H1 (cell line): ENCODE measurements at regions not wholly inside any gene's neighbourhood (a gene's known extent, or its start where the extent isn't known, plus 50 kb on each side); places are given as distances from the start of the nearest gene placed in this dataset.

Source experiments
- CTCF ChIA-PET: fragments of 300-600 bp; sonication (Branson Sonifier 250); formaldehyde crosslinking; loops from one replicate; lab custom pipeline; 2021; ENCODE audit not compliant: partially characterized antibody; lab: Charles Lee
- POLR2A ChIA-PET: fragments of 300-600 bp; sonication (Branson Sonifier 250); formaldehyde crosslinking; loops from one replicate; lab custom pipeline; 2021; ENCODE audit warnings: inconsistent platforms; ENCODE audit not compliant: partially characterized antibody; lab: Charles Lee
- DNase-seq, 2 experiments: peaks; one replicate each; pipeline versions ENCODE4 v3.0.0 to v3.0.0-alpha.2; 2010 to 2022; ENCODE audit warnings: low spot score in 2 of 2, low read depth in 1 of 2, mixed read lengths in 1 of 2
- FAIRE-seq: peaks from 2 replicates; lab custom pipeline; 2011; peaks lifted over from hg19 to GRCh38; lab: Jason Lieb, UNC
- H2AFZ ChIP-seq: 2 replicates; pipeline ENCODE4 v1.8.1; 2012; ENCODE audit warnings: low read length, inconsistent platforms
- H2AK5ac ChIP-seq: 2 replicates; pipeline ENCODE4 v1.6.1; 2013; ENCODE audit warnings: low read depth, low read length
- H2BK120ac ChIP-seq: replicated peaks from 2 replicates; pipeline ENCODE3; 2013; ENCODE audit warnings: low read depth, low read length, inconsistent platforms
- H2BK12ac ChIP-seq: 2 replicates; pipeline ENCODE4 v1.6.1; 2013; ENCODE audit warnings: low read depth, low read length
- H2BK15ac ChIP-seq: 2 replicates; pipeline ENCODE4 v1.6.1; 2013; ENCODE audit warnings: low read length
- H2BK20ac ChIP-seq: 2 replicates; pipeline ENCODE4 v1.6.1; 2013; ENCODE audit warnings: low read length
- H2BK5ac ChIP-seq: 2 replicates; pipeline ENCODE4 v1.6.1; 2013; ENCODE audit warnings: low read depth, low read length
- H3K14ac ChIP-seq: 2 replicates; pipeline ENCODE4 v1.6.1; 2013; ENCODE audit warnings: inconsistent platforms; ENCODE audit not compliant: insufficient read length
- H3K18ac ChIP-seq: 2 replicates; pipeline ENCODE4 v1.6.1; 2013; ENCODE audit warnings: low read length; ENCODE audit errors: extremely low read depth
- H3K23ac ChIP-seq: 2 replicates; pipeline ENCODE4 v1.6.1; 2013; ENCODE audit warnings: inconsistent platforms; ENCODE audit not compliant: insufficient read length
- H3K23me2 ChIP-seq: 2 replicates; pipeline ENCODE4 v1.6.1; 2013; ENCODE audit warnings: low read depth, low read length
- H3K27ac ChIP-seq: 2 replicates; pipeline ENCODE4 v1.6.1; 2011; ENCODE audit warnings: low read depth, low read length, inconsistent platforms
- H3K27me3 ChIP-seq, 4 experiments: replicated peaks in 1 of 4; 1 replicate in 1 of 4; 2 replicates in 3 of 4; pipeline versions ENCODE4 v1.6.1 to v1.8.1; 2011 to 2013; ENCODE audit warnings: low read length in 3 of 4, mild to moderate bottlenecking in 3 of 4, inconsistent platforms in 2 of 4, mixed read lengths in 2 of 4, moderate library complexity in 1 of 4; ENCODE audit not compliant: control insufficient read depth in 3 of 4, insufficient read depth in 3 of 4; ENCODE audit errors: extremely low read depth in 1 of 4
- H3K36me3 ChIP-seq, 4 experiments: 2 replicates each; pipeline versions ENCODE4 v1.6.1 to v1.8.1; 2011 to 2013; ENCODE audit warnings: mild to moderate bottlenecking in 4 of 4, low read length in 3 of 4, moderate library complexity in 2 of 4, control low read depth in 1 of 4, inconsistent platforms in 1 of 4; ENCODE audit not compliant: insufficient read depth in 4 of 4, control insufficient read depth in 2 of 4
- H3K4ac ChIP-seq: replicated peaks from 2 replicates; pipeline ENCODE3; 2013; ENCODE audit warnings: low read length, low read depth, mixed read lengths, inconsistent platforms; ENCODE audit not compliant: insufficient read length
- H3K4me1 ChIP-seq, 4 experiments: replicated peaks in 1 of 4; 1 replicate in 1 of 4; 2 replicates in 3 of 4; pipeline versions ENCODE4 v1.6.1 to v1.8.1; 2011 to 2013; ENCODE audit warnings: low read length in 3 of 4, inconsistent platforms in 2 of 4, mixed read lengths in 1 of 4; ENCODE audit not compliant: insufficient read depth in 4 of 4, control insufficient read depth in 3 of 4
- H3K4me2 ChIP-seq, 2 experiments: 2 replicates each; pipeline versions ENCODE4 v1.6.1 to v1.8.1; 2011 to 2013; ENCODE audit warnings: low read depth in 2 of 2, low read length in 2 of 2, control low read depth in 1 of 2, inconsistent platforms in 1 of 2, mild to moderate bottlenecking in 1 of 2; ENCODE audit not compliant: insufficient read depth in 1 of 2
- H3K4me3 ChIP-seq, 4 experiments: fragments of 200-600, 300-600 bp in 1 of 4; sonication (generic), shearing (Covaris generic), sonication (Bioruptor Twin) in 1 of 4; 2 replicates each; pipeline versions ENCODE4 v1.5.1 to v1.8.1; 2011 to 2016; ENCODE audit warnings: low read length in 4 of 4, low read depth in 3 of 4, control low read depth in 2 of 4, inconsistent platforms in 2 of 4, mild to moderate bottlenecking in 2 of 4, mixed read lengths in 1 of 4, moderate library complexity in 1 of 4; ENCODE audit not compliant: insufficient read depth in 2 of 4; ENCODE audit errors: extremely low read depth in 1 of 4
- H3K56ac ChIP-seq: replicated peaks from 2 replicates; pipeline ENCODE3; 2013; ENCODE audit warnings: low read depth, mild to moderate bottlenecking, mixed read lengths, low read length, inconsistent platforms; ENCODE audit not compliant: insufficient read length
- H3K79me1 ChIP-seq: 2 replicates; pipeline ENCODE4 v1.6.1; 2013; ENCODE audit warnings: low read depth, low read length, control low read depth
- H3K79me2 ChIP-seq, 2 experiments: 2 replicates each; pipeline versions ENCODE4 v1.6.1 to v1.8.1; 2012 to 2013; ENCODE audit warnings: low read length in 2 of 2, mild to moderate bottlenecking in 2 of 2, inconsistent platforms in 1 of 2; ENCODE audit not compliant: insufficient read depth in 2 of 2, control insufficient read depth in 1 of 2
- H3K9ac ChIP-seq, 4 experiments: replicated peaks in 1 of 4; 1 replicate in 1 of 4; 2 replicates in 3 of 4; pipeline versions ENCODE4 v1.6.1 to v1.8.1; 2011 to 2013; ENCODE audit warnings: low read depth in 3 of 4, low read length in 3 of 4, control low read depth in 2 of 4, mild to moderate bottlenecking in 2 of 4, moderate library complexity in 2 of 4, inconsistent platforms in 1 of 4; ENCODE audit errors: extremely low read depth in 1 of 4
- H3K9me3 ChIP-seq, 2 experiments: 2 replicates each; pipeline versions ENCODE4 v1.6.1 to v1.8.1; 2012 to 2013; ENCODE audit warnings: mild to moderate bottlenecking in 2 of 2, moderate library complexity in 2 of 2, control low read depth in 1 of 2, inconsistent platforms in 1 of 2, low read depth in 1 of 2, low read length in 1 of 2, mixed read lengths in 1 of 2; ENCODE audit not compliant: insufficient read depth in 2 of 2
- H4K20me1 ChIP-seq, 2 experiments: replicated peaks in 1 of 2; 2 replicates each; pipeline versions ENCODE3 to v1.8.1; 2011 to 2013; ENCODE audit warnings: inconsistent platforms in 2 of 2, low read length in 2 of 2, mild to moderate bottlenecking in 1 of 2; ENCODE audit not compliant: insufficient read depth in 2 of 2, control insufficient read depth in 1 of 2
- H4K5ac ChIP-seq: 2 replicates; pipeline ENCODE4 v1.6.1; 2013; ENCODE audit warnings: low read length, low read depth, mixed read lengths, inconsistent platforms; ENCODE audit not compliant: insufficient read length
- H4K8ac ChIP-seq: 2 replicates; pipeline ENCODE4 v1.8.0; 2013; ENCODE audit warnings: mild to moderate bottlenecking, moderate library complexity, low read length, inconsistent platforms; ENCODE audit not compliant: insufficient read depth; ENCODE audit errors: extremely low read depth
- H4K91ac ChIP-seq: replicated peaks from 2 replicates; pipeline ENCODE3; 2013; ENCODE audit warnings: low read length, mixed read lengths, inconsistent platforms; ENCODE audit not compliant: insufficient read length
- CEBPB ChIP-seq: IDR thresholded peaks from 2 replicates; pipeline ENCODE4 v1.6.1; 2012; ENCODE audit warnings: low read depth, low read length
- E2F6 ChIP-seq: IDR thresholded peaks from 2 replicates; pipeline ENCODE4 v1.6.1; 2012; ENCODE audit warnings: inconsistent platforms
- EP300 ChIP-seq, 2 experiments: IDR thresholded peaks; 1 replicate in 1 of 2; 2 replicates in 1 of 2; pipeline ENCODE4 v1.6.1; 2011 to 2012; ENCODE audit warnings: low read depth in 2 of 2, low read length in 2 of 2, mild to moderate bottlenecking in 2 of 2, borderline replicate concordance in 1 of 2, inconsistent platforms in 1 of 2, moderate library complexity in 1 of 2
- PHF8 ChIP-seq: fragments of 200-600 bp; sonication (generic); conservative IDR thresholded peaks from 2 replicates; pipeline ENCODE4 v1.7.1; 2012; ENCODE audit warnings: low read depth, mild to moderate bottlenecking, inconsistent platforms, low read length, moderate library complexity
- POLR2A ChIP-seq, 2 experiments: IDR thresholded peaks; 1 replicate in 1 of 2; 2 replicates in 1 of 2; pipeline ENCODE4 v1.6.1; 2011; ENCODE audit warnings: low read depth in 2 of 2, low read length in 2 of 2, mild to moderate bottlenecking in 2 of 2; ENCODE audit errors: control extremely low read depth in 1 of 2
- POU5F1 ChIP-seq: IDR thresholded peaks from 2 replicates; pipeline ENCODE4 v1.6.1; 2011; ENCODE audit warnings: low read depth, mild to moderate bottlenecking, low read length, moderate library complexity
- RAD21 ChIP-seq, 2 experiments: IDR thresholded peaks in 1 of 2; conservative IDR thresholded peaks in 1 of 2; 2 replicates each; pipeline ENCODE4 v1.6.1; 2011; ENCODE audit warnings: low read depth in 2 of 2, low read length in 2 of 2, improper control_type of control experiment in 1 of 2, inconsistent platforms in 1 of 2, mild to moderate bottlenecking in 1 of 2, moderate library complexity in 1 of 2
- SAP30 ChIP-seq: fragments of 300-600 bp; sonication (generic); IDR thresholded peaks from 2 replicates; pipeline ENCODE4 v1.7.1; 2012; ENCODE audit warnings: low read length, moderate library complexity, mild to moderate bottlenecking, inconsistent platforms; ENCODE audit not compliant: insufficient read depth, insufficient replicate concordance
- SP2 ChIP-seq: IDR thresholded peaks from 2 replicates; pipeline ENCODE4 v1.6.1; 2012; ENCODE audit warnings: mild to moderate bottlenecking, low read length, inconsistent platforms
- SP4 ChIP-seq: IDR thresholded peaks from 2 replicates; pipeline ENCODE4 v1.6.1; 2012; ENCODE audit warnings: low read length, inconsistent platforms
- SUZ12 ChIP-seq: fragments of 200-600 bp; sonication (generic); IDR thresholded peaks from 2 replicates; pipeline ENCODE4 v1.6.1; 2012; ENCODE audit warnings: mild to moderate bottlenecking, inconsistent platforms, low read length, moderate library complexity, mixed read lengths
- TBP ChIP-seq: IDR thresholded peaks from 2 replicates; pipeline ENCODE4 v1.6.1; 2011; ENCODE audit warnings: low read depth, low read length, improper control_type of control experiment
- WGBS, 2 experiments: shearing (Covaris generic) in 1 of 2; methylation state at CpG; one replicate each; pipeline versions ENCODE4 v1.1.6 to v1.1.7; 2013 to 2015; ENCODE audit warnings: low lambda C conversion rate in 2 of 2, mixed read lengths in 2 of 2, inconsistent platforms in 1 of 2, low coverage in 1 of 2, missing lambda C conversion rate in 1 of 2; ENCODE audit not compliant: insufficient replicate concordance in 2 of 2, insufficient coverage in 1 of 2, insufficient read length in 1 of 2; ENCODE audit errors: extremely low coverage in 1 of 2, missing lambda C conversion rate in 1 of 2; 5-methylcytosine and 5-hydroxymethylcytosine counted together

GRCh38 chr18:78898066-78898465, 81.6 kb upstream of the SALL3 start:
- no peak overlapping the region for H3K4me3 ChIP-seq
- WGBS, 2 experiments = 96% methylated on average over 9 of the region's 9 CpGs; no CpG with 5 or more reads in 1 of the 2 experiments
- no peak overlapping the region for H3K56ac ChIP-seq
- DNase-seq (no peak), FAIRE-seq (no peak)
- H3K27ac ChIP-seq = no peak overlapping the region
- H3K23ac ChIP-seq = no peak overlapping the region
- H2BK20ac ChIP-seq = no peak overlapping the region
- H3K4me1 ChIP-seq = peaks cover 0 to 3% (median 0%) of the 10 kb centered on the region in 4 experiments; a peak in 2 of 7 replicates
- CTCF ChIA-PET = interaction anchor here (3.1 kb wide), 1 partner anchor 22 kb away, joined by 11 read pairs; no protein-coding TSS in a partner anchor
- peaks cover 0 to 7% of the 10 kb centered on the region in 2 experiments; a peak in 2 of 4 replicates for H3K9me3 ChIP-seq
- H3K4me2 ChIP-seq = no peak overlapping the region
- no peak overlapping the region for H2BK12ac ChIP-seq
- no peaks in the 10 kb centered on the region for H4K20me1 ChIP-seq
- no peak overlapping the region for H2BK120ac ChIP-seq
- no peak overlapping the region for H2BK5ac ChIP-seq
- no peak for TF ChIP-seq PHF8
- no peak for TF ChIP-seq POU5F1
- no peak for TF ChIP-seq RAD21 (IDR thresholded peaks at IDR 0.05 in 1 of 2, conservative IDR thresholded peaks at IDR 0.05 in 1 of 2; ENCODE audit: low read depth in 2 of 2, low read length in 2 of 2)
- TF ChIP-seq CEBPB = no peak
- TF ChIP-seq TBP = no peak
- no peak for TF ChIP-seq POLR2A (IDR thresholded peaks at IDR 0.05; ENCODE audit: control extremely low read depth in 1 of 2, low read depth in 2 of 2, low read length in 2 of 2)
- no peak for TF ChIP-seq SP2
- no peak for TF ChIP-seq SUZ12
- TF ChIP-seq E2F6 = no peak
- TF ChIP-seq SP4 = no peak
- TF ChIP-seq EP300 (IDR thresholded peaks at IDR 0.05; ENCODE audit: borderline replicate concordance in 1 of 2, low read depth in 2 of 2, low read length in 2 of 2) = no peak
- no peak for TF ChIP-seq SAP30
- no peak overlapping the region for H3K4ac ChIP-seq
- no peak overlapping the region for H2BK15ac ChIP-seq
- H3K36me3 ChIP-seq = no peaks in the 10 kb centered on the region
- H4K8ac ChIP-seq = no peak overlapping the region
- no peaks in the 10 kb centered on the region for H3K79me1 ChIP-seq
- H3K23me2 ChIP-seq = no peaks in the 10 kb centered on the region
- no peak overlapping the region; the same call in 1 of the 2 replicates for H2AK5ac ChIP-seq
- H3K27me3 ChIP-seq = no peaks in the 10 kb centered on the region; a peak in 1 of 7 replicates
- no peaks in the 10 kb centered on the region for H3K79me2 ChIP-seq
- H3K9ac ChIP-seq = no peak overlapping the region
- H3K14ac ChIP-seq = no peak overlapping the region
- H3K18ac ChIP-seq = no peak overlapping the region
- H2AFZ ChIP-seq = no peak overlapping the region
- H4K91ac ChIP-seq = no peak overlapping the region
- no peak overlapping the region for H4K5ac ChIP-seq
- POLR2A ChIA-PET = no interaction called here
